Parathyroid adenoma (tissue), 2 donors: ENCODE measurements at regions not wholly inside any gene's neighbourhood (a gene's known extent, or its start where the extent isn't known, plus 50 kb on each side); places are given as distances from the start of the nearest gene placed in this dataset.

Experiments
- H2AFZ ChIP-seq: fragments of 300-600 bp; sonication (generic); one replicate; pipeline ENCODE4 v1.7.0; 2017; ENCODE audit warnings: antibody characterized with exemption, mild to moderate bottlenecking
- H3K27ac ChIP-seq: fragments of 300-600 bp; sonication (generic); one replicate; pipeline ENCODE4 v1.7.0; 2017
- H3K27me3 ChIP-seq: fragments of 300-600 bp; sonication (generic); one replicate; pipeline ENCODE4 v1.7.0; 2017; ENCODE audit warnings: low read length; ENCODE audit not compliant: control insufficient read depth, insufficient read depth
- H3K36me3 ChIP-seq: fragments of 300-600 bp; sonication (generic); one replicate; pipeline ENCODE4 v1.7.0; 2017; ENCODE audit warnings: low read length; ENCODE audit not compliant: control insufficient read depth, insufficient read depth
- H3K4me1 ChIP-seq: fragments of 300-600 bp; sonication (generic); one replicate; pipeline ENCODE4 v1.7.0; 2017; ENCODE audit warnings: control low read depth
- H3K4me2 ChIP-seq: fragments of 300-600 bp; sonication (generic); one replicate; pipeline ENCODE4 v1.7.0; 2017; ENCODE audit warnings: low read length
- H3K4me3 ChIP-seq: fragments of 300-600 bp; sonication (generic); one replicate; pipeline ENCODE4 v1.7.0; 2017; ENCODE audit warnings: low read depth, low read length
- H3K79me2 ChIP-seq: fragments of 300-600 bp; sonication (generic); one replicate; pipeline ENCODE4 v1.7.0; 2017; ENCODE audit warnings: control low read depth
- H3K9ac ChIP-seq: fragments of 300-600 bp; sonication (generic); one replicate; pipeline ENCODE4 v1.7.0; 2017; ENCODE audit warnings: mild to moderate bottlenecking
- H3K9me3 ChIP-seq: fragments of 300-600 bp; sonication (generic); one replicate; pipeline ENCODE4 v1.7.0; 2017; ENCODE audit warnings: low read length; ENCODE audit not compliant: control insufficient read depth
- TF ChIP-seq, protein P1 (sequence below): fragments of 300-600 bp; sonication (generic); IDR thresholded peaks from one replicate; pipeline ENCODE4 v1.7.0; 2017; ENCODE audit warnings: antibody characterized with exemption, mild to moderate bottlenecking
- donor health status: primary hyperparathyroidism.

DNA sequence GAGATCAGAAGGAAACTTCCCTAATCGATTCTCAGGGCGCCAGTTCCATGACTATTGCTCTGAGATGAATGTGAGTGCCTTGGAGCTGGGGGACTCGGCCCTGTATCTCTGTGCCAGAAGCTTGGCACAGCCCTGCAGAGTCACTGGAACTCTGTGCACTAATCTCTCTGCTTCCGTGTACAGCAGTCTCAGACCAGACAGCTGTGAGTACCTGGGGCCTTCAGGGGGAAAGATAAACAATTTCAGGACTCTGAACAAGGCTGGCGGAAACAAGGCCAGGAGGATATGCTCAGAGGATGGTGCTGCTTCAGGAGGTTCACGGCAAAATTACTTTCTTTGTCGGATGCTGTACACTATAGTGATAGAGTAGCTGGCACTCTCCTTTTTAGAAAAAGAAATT lies 131.7 kb upstream of the PRSS58 start:
- H3K27me3 ChIP-seq = no peaks in the 10 kb centered on the region
- no peak overlapping the region for H2AFZ ChIP-seq
- no peak overlapping the region for H3K4me2 ChIP-seq
- TF ChIP-seq, protein P1, sequence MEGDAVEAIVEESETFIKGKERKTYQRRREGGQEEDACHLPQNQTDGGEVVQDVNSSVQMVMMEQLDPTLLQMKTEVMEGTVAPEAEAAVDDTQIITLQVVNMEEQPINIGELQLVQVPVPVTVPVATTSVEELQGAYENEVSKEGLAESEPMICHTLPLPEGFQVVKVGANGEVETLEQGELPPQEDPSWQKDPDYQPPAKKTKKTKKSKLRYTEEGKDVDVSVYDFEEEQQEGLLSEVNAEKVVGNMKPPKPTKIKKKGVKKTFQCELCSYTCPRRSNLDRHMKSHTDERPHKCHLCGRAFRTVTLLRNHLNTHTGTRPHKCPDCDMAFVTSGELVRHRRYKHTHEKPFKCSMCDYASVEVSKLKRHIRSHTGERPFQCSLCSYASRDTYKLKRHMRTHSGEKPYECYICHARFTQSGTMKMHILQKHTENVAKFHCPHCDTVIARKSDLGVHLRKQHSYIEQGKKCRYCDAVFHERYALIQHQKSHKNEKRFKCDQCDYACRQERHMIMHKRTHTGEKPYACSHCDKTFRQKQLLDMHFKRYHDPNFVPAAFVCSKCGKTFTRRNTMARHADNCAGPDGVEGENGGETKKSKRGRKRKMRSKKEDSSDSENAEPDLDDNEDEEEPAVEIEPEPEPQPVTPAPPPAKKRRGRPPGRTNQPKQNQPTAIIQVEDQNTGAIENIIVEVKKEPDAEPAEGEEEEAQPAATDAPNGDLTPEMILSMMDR = no peak
- H3K9ac ChIP-seq = no peak overlapping the region
- no peaks in the 10 kb centered on the region for H3K79me2 ChIP-seq
- no peaks in the 10 kb centered on the region for H3K4me1 ChIP-seq
- H3K27ac ChIP-seq = no peak overlapping the region
- H3K9me3 ChIP-seq = no peaks in the 10 kb centered on the region
- no peak overlapping the region for H3K4me3 ChIP-seq
- H3K36me3 ChIP-seq = no peaks in the 10 kb centered on the region

DNA sequence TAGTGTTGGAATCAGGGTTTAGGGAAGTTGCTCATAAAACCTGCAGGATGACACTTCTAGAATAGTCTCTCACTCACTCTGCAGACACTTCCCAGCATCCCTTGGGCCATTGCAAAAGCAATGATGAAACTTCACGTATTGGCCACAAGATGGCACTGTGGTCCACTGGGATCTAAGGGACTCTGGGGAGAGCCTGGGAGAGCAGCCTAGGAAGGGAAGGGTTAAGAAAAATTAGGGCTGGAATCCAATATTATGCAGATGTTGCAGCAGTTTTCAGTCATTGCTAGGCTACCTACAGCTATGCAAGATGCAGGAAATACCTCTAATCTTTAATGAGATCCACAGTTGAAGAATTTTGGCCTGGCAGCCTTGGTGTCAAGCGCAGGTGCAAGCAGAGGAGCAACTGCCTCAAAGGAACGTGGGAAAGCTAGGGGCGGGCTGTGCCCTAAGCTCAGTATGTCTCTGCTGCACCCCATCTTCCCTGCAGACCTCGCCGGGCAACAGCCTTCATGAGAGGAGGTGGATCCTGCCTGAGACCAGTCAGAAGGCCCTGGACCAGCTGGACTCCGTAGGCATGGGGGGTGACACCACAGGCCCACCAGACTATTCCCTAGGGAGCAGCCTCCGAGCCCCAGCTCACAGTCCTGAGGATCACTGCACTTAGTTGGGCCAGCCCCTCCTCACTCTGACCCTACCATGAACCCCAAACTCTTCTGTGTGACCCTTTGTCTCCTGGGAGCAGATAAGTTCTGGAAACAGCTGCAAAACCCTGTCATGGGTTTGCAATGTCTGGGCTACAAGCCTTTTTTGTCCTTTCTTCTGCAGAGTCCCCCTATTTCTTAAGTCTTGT lies 127.9 kb upstream of the PRSS58 start:
- Histone ChIP-seq H3K27me3 (no peaks in the 10 kb centered on the region), H3K9ac (no peak overlapping the region), H3K36me3 (no peaks in the 10 kb centered on the region), H2AFZ (no peak overlapping the region), H3K9me3 (no peaks in the 10 kb centered on the region), H3K4me1 (peaks cover 14% of the 10 kb centered on the region), H3K4me3 (no peak overlapping the region), H3K79me2 (no peaks in the 10 kb centered on the region), H3K27ac (no peak overlapping the region), H3K4me2 (no peak overlapping the region)
- TF ChIP-seq, protein P1 = peak; percentile 66

DNA sequence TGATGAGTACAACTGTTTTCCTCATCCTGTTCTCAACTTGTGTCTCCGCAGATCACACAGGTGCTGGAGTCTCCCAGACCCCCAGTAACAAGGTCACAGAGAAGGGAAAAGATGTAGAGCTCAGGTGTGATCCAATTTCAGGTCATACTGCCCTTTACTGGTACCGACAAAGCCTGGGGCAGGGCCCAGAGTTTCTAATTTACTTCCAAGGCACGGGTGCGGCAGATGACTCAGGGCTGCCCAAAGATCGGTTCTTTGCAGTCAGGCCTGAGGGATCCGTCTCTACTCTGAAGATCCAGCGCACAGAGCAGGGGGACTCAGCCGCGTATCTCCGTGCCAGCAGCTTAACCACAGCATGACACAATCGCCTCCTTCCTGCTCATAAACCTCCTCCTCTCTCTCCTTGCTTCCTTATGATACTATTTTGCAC lies 126.7 kb upstream of the PRSS58 start:
- no peak overlapping the region for H3K27ac ChIP-seq
- TF ChIP-seq, protein P1 = no peak

DNA sequence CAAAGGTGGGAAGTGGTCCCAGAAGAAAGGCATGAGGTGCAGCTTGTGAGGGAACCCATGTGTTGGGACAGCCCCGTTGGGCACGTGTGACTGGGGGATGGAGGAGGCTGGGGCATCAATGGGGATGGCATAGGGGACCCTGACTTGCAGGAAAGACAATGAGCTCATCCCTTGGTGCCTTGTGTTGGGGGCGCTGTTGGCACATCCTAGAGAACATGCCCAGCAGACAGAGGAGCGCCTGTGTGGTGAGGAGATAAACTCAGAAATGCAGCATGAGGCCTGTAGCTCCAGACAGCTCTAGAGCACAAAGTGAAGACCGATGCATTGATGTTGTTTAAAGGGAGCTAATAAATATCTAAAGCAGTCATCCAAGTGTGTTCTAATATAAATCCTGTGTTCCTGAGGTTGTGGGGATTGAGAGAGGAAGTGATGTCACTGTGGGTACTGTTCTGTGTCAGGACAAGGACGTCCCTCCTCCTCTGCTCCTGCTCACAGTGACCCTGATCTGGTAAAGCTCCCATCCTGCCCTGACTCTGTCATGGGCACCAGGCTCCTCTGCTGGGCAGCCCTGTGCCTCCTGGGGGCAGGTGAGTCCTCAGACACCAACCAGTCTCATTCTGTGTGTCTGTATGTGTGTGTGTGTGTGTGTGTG lies 126.1 kb upstream of the PRSS58 start:
- Histone ChIP-seq H3K9ac (no peak overlapping the region), H2AFZ (peak overlapping the region; percentile 2), H3K4me1 (peaks cover 14% of the 10 kb centered on the region), H3K27ac (no peak overlapping the region), H3K79me2 (no peaks in the 10 kb centered on the region), H3K4me2 (no peak overlapping the region), H3K27me3 (no peaks in the 10 kb centered on the region), H3K4me3 (no peak overlapping the region), H3K36me3 (no peaks in the 10 kb centered on the region), H3K9me3 (no peaks in the 10 kb centered on the region)
- TF ChIP-seq, protein P1 = no peak

More for the DNA sequence above, 126.7 kb upstream of the PRSS58 start:
- Histone ChIP-seq H3K36me3 (no peaks in the 10 kb centered on the region), H3K27me3 (no peaks in the 10 kb centered on the region), H3K9ac (no peak overlapping the region), H3K4me2 (no peak overlapping the region), H3K4me3 (no peak overlapping the region), H2AFZ (no peak overlapping the region), H3K9me3 (no peaks in the 10 kb centered on the region), H3K4me1 (peaks cover 14% of the 10 kb centered on the region), H3K79me2 (no peaks in the 10 kb centered on the region)
